ENCODE measurements at regions not wholly inside any gene's neighbourhood (a gene's known extent, or its start where the extent isn't known, plus 50 kb on each side); places are given as distances from the start of the nearest gene placed in this dataset.

- no peak for DNase-seq (ENCODE audit: low spot score)
Observed at GRCh38 chr11:116117331-116118137, 613.3 kb upstream of the CADM1 start.

GRCh38 chr11:116115801-116116200 is 611.6 kb upstream of the CADM1 start:
- DNase-seq (ENCODE audit: low spot score): no peak

- DNase-seq (ENCODE audit: low spot score): no peak
Observed at GRCh38 chr11:116114198-116114651, 610.0 kb upstream of the CADM1 start.

- no peak for DNase-seq (ENCODE audit: low spot score)
Observed at GRCh38 chr11:116112087-116112935, 608.1 kb upstream of the CADM1 start.

GRCh38 chr11:116111546-116111945 is 607.3 kb upstream of the CADM1 start:
- DNase-seq (ENCODE audit: low spot score): no peak

GRCh38 chr11:116110802-116111201 is 606.6 kb upstream of the CADM1 start:
- no peak for DNase-seq (ENCODE audit: low spot score)

GRCh38 chr11:116110356-116110755 is 606.1 kb upstream of the CADM1 start:
- DNase-seq (ENCODE audit: low spot score): no peak

- DNase-seq (ENCODE audit: low spot score): peak; percentile 37
Observed at GRCh38 chr11:116109228-116109627, 605.0 kb upstream of the CADM1 start.

GRCh38 chr11:116108161-116108560 is 603.9 kb upstream of the CADM1 start:
- DNase-seq (ENCODE audit: low spot score): no peak

- DNase-seq (ENCODE audit: low spot score): no peak
Observed at GRCh38 chr11:116107229-116107628, 603.0 kb upstream of the CADM1 start.

- DNase-seq (ENCODE audit: low spot score): no peak
Observed at GRCh38 chr11:116104498-116105174, 600.4 kb upstream of the CADM1 start.

- DNase-seq (ENCODE audit: low spot score): no peak
Observed at GRCh38 chr11:116101902-116102301, 597.7 kb upstream of the CADM1 start.

GRCh38 chr11:116100016-116100415 is 595.8 kb upstream of the CADM1 start:
- no peak for DNase-seq (ENCODE audit: low spot score)

- no peak for DNase-seq (ENCODE audit: low spot score)
Observed at GRCh38 chr11:116099541-116099940, 595.3 kb upstream of the CADM1 start.

GRCh38 chr11:116096272-116096995 is 592.2 kb upstream of the CADM1 start:
- no peak for DNase-seq (ENCODE audit: low spot score)

- no peak for DNase-seq (ENCODE audit: low spot score)
Observed at GRCh38 chr11:116093481-116094270, 589.5 kb upstream of the CADM1 start.

- DNase-seq (ENCODE audit: low spot score): no peak
Observed at GRCh38 chr11:116093065-116093464, 588.9 kb upstream of the CADM1 start.

- DNase-seq (ENCODE audit: low spot score): no peak
Observed at GRCh38 chr11:116086426-116086825, 582.2 kb upstream of the CADM1 start.

GRCh38 chr11:116085031-116085635 is 580.9 kb upstream of the CADM1 start:
- DNase-seq (ENCODE audit: low spot score): no peak

- DNase-seq (ENCODE audit: low spot score): no peak
Observed at GRCh38 chr11:116084511-116084910, 580.3 kb upstream of the CADM1 start.
